Activated gamma-delta T cell treated with anti-CD3 and anti-CD28 coated beads, Interleukin-2, amount 50 U/mL, for 16 hours (primary cell): ENCODE measurements at regions not wholly inside any gene's neighbourhood (a gene's known extent, or its start where the extent isn't known, plus 50 kb on each side); places are given as distances from the start of the nearest gene placed in this dataset.
A peak's percentile ranks its signal among the peaks of the same experiment; 100 is the strongest.
"Not testable (repeated sequence)": the region's sequence is repeated elsewhere in the genome, so short reads cannot be mapped to it uniquely, and the experiment has no call there.

Experiments
- DNase-seq: peaks from one replicate; pipeline ENCODE4 v3.0.0-alpha.2; 2020; ENCODE audit warnings: low read depth

GRCh38 chr17:47066841-47067682, 88.0 kb upstream of the RPRML start:
- DNase-seq, result peak; percentile 70

- DNase-seq, result no peak
Observed at GRCh38 chr17:47066095-47066494, 87.0 kb upstream of the RPRML start.

GRCh38 chr17:47064684-47065083, 85.6 kb upstream of the RPRML start:
- no peak for DNase-seq

- DNase-seq, result no peak
Observed at GRCh38 chr17:47063475-47063874, 84.4 kb upstream of the RPRML start.

- not testable (repeated sequence) for DNase-seq
Observed at GRCh38 chr17:47062851-47063250, 83.8 kb upstream of the RPRML start.

GRCh38 chr17:47060005-47060404, 81.0 kb upstream of the RPRML start:
- not testable (repeated sequence) for DNase-seq

- DNase-seq, result no peak
Observed at GRCh38 chr17:47057830-47058229, 78.8 kb upstream of the RPRML start.

- DNase-seq, result not testable (repeated sequence)
Observed at GRCh38 chr17:47057279-47057678, 78.2 kb upstream of the RPRML start.

- not testable (repeated sequence) for DNase-seq
Observed at GRCh38 chr17:47056687-47057086, 77.6 kb upstream of the RPRML start.
